Gastrocnemius medialis (tissue), 4 donors: ENCODE measurements at regions not wholly inside any gene's neighbourhood (a gene's known extent, or its start where the extent isn't known, plus 50 kb on each side); places are given as distances from the start of the nearest gene placed in this dataset.
"Not testable (repeated sequence)": the region's sequence is repeated elsewhere in the genome, so short reads cannot be mapped to it uniquely, and the experiment has no call there.

Experiments used
- ATAC-seq, 2 donors: fragments of 150-250 bp; one replicate each; pipeline ENCODE4 v1.9.1; 2016
- DNase-seq, 2 donors: peaks; one replicate each; pipeline ENCODE4 v3.0.0-alpha.2; 2019
- H3K27ac ChIP-seq, 4 donors: fragments of 200-600 bp; sonication (generic); 1 replicate in 1 of 4; 2 replicates in 3 of 4; pipeline ENCODE4 v1.5.1; 2016 to 2018; ENCODE audit warnings: mild to moderate bottlenecking in 2 of 4, moderate library complexity in 1 of 4
- H3K27me3 ChIP-seq, 3 donors: fragments of 200-600 bp; sonication (generic) in 2 of 3; 1 replicate in 1 of 3; 2 replicates in 2 of 3; pipeline versions ENCODE4 v1.5.1 to v1.6.0; 2016 to 2019; ENCODE audit warnings: mild to moderate bottlenecking in 1 of 3, moderate library complexity in 1 of 3
- H3K36me3 ChIP-seq, 2 donors: fragments of 200-600 bp; sonication (generic) in 1 of 2; one replicate each; pipeline ENCODE4 v1.5.1; 2017 to 2018
- H3K4me1 ChIP-seq, 2 donors: fragments of 200-600 bp; sonication (generic) in 1 of 2; one replicate each; pipeline ENCODE4 v1.5.1; 2016 to 2017; ENCODE audit warnings: mild to moderate bottlenecking in 2 of 2
- H3K4me3 ChIP-seq, 4 donors: fragments of 200-600 bp; sonication (generic) in 3 of 4; 1 replicate in 1 of 4; 2 replicates in 3 of 4; pipeline ENCODE4 v1.5.1; 2016 to 2019; ENCODE audit warnings: mild to moderate bottlenecking in 2 of 4
- H3K9me3 ChIP-seq, 3 donors: fragments of 200-600 bp; sonication (generic) in 2 of 3; 1 replicate in 1 of 3; 2 replicates in 2 of 3; pipeline ENCODE4 v1.5.1; 2016 to 2019
- POLR2A ChIP-seq, 2 donors: fragments of 450-650 bp; IDR thresholded peaks; one replicate each; pipeline ENCODE4 v1.6.1; 2017; ENCODE audit warnings: antibody characterized with exemption in 2 of 2, mild to moderate bottlenecking in 2 of 2, moderate library complexity in 2 of 2
- in situ Hi-C, 4 donors: fragments of 200-750 bp; cut with MboI; loops; one replicate each; pipeline versions ENCODE4 v1.15.0 to v1.8.0; 2017; ENCODE audit warnings: low sequenced_read_pairs in 4 of 4
- intact Hi-C: fragments of 100-400 bp; cut with DNase I; formaldehyde crosslinking; loops from one replicate; pipeline ENCODE4 v1.15.1; 2023; ENCODE audit warnings: low total_unique reads
- TF ChIP-seq, protein P1 (sequence below), 5 experiments: fragments of 450-650 bp in 3 of 5; fragments of 200-600 bp in 2 of 5; sonication (generic) in 2 of 5; IDR thresholded peaks in 4 of 5; conservative IDR thresholded peaks in 1 of 5; 1 replicate in 4 of 5; 2 replicates in 1 of 5; pipeline ENCODE4 v1.5.1; 2016 to 2019; ENCODE audit warnings: antibody characterized with exemption in 5 of 5, mild to moderate bottlenecking in 3 of 5, moderate library complexity in 3 of 5

DNA sequence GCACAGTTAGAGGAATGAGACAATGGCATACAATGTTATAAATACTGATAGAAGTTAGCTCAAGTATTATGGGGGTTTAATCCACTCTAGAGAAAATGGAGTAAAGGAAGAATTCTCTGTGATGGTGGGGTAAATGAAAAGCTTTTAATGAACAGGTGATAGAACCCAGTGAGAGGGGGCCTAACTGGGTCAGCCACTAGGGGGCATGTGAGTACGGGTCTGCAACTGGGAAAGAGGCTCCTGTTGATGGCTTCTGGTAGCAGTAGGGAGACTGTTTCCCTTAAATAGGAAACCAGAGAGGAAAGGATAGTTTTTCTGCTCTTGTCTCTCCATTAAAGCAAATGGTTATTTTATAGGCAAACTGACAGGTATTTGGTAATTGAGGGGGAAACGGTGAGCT, 132.8 kb upstream of the GPR101 start:
- Histone ChIP-seq H3K9me3 (no peaks in the 10 kb centered on the region), H3K27me3 (no peaks in the 10 kb centered on the region), H3K27ac (no peak overlapping the region), H3K4me1 (no peaks in the 10 kb centered on the region), H3K4me3 (no peak overlapping the region), H3K36me3 (no peaks in the 10 kb centered on the region)
- in situ Hi-C loops (no loop called here), intact Hi-C loops (no loop called here)
- no peak for ATAC-seq
- DNase-seq, result no peak
- TF ChIP-seq POLR2A (IDR thresholded peaks at IDR 0.05), result no peak
- TF ChIP-seq, protein P1, sequence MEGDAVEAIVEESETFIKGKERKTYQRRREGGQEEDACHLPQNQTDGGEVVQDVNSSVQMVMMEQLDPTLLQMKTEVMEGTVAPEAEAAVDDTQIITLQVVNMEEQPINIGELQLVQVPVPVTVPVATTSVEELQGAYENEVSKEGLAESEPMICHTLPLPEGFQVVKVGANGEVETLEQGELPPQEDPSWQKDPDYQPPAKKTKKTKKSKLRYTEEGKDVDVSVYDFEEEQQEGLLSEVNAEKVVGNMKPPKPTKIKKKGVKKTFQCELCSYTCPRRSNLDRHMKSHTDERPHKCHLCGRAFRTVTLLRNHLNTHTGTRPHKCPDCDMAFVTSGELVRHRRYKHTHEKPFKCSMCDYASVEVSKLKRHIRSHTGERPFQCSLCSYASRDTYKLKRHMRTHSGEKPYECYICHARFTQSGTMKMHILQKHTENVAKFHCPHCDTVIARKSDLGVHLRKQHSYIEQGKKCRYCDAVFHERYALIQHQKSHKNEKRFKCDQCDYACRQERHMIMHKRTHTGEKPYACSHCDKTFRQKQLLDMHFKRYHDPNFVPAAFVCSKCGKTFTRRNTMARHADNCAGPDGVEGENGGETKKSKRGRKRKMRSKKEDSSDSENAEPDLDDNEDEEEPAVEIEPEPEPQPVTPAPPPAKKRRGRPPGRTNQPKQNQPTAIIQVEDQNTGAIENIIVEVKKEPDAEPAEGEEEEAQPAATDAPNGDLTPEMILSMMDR (IDR thresholded peaks at IDR 0.05 in 4 of 5, conservative IDR thresholded peaks at IDR 0.05 in 1 of 5), result no peak

DNA sequence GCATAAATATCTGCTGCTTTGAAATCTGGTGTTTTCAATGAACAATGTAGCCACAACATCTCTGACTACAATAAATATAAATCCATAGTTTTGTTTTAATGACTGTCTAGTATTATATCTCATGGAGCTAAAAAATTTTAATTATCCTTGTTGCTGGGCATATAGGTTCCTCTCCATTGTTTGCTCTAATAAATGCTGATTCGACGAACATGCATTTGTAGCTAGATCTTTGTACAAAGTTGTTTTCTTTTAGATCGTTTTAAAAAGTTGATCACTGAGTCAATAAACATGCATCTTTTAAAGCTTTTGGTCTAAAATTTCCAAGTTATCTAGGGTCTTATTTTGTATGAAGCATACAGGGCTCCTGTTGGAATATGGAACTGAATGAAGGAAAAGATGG, 130.5 kb upstream of the GPR101 start:
- in situ Hi-C loops, result no loop called here
- intact Hi-C loops, result no loop called here
- ATAC-seq (no peak), DNase-seq (no peak)
- H3K27ac ChIP-seq, result no peak overlapping the region
- no peaks in the 10 kb centered on the region for H3K4me1 ChIP-seq
- H3K9me3 ChIP-seq, result no peaks in the 10 kb centered on the region
- H3K27me3 ChIP-seq, result no peaks in the 10 kb centered on the region
- H3K36me3 ChIP-seq, result no peaks in the 10 kb centered on the region
- H3K4me3 ChIP-seq, result no peak overlapping the region
- TF ChIP-seq, protein P1 (IDR thresholded peaks at IDR 0.05 in 4 of 5, conservative IDR thresholded peaks at IDR 0.05 in 1 of 5), result no peak
- TF ChIP-seq POLR2A (IDR thresholded peaks at IDR 0.05), result no peak

DNA sequence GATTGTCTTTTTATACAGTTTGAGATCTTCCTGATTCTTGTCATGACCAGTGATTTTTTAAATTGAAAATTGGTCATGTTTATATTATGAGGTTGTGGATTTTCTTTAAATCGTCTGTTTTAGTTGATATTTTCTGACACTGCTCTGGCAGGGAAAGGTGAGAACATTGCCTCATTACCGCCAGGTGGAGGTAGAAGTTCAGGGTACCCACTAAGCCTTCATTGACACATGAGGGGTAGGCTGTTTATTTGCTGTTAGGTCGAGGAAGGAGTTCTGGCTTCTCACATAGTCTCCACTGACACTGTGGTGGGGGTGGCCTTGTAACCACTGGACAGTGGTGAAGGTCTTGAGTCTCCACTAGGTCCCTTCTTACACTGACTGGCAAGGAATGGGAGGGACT, 117.6 kb upstream of the GPR101 start:
- H3K27ac ChIP-seq, result no peak overlapping the region
- no peaks in the 10 kb centered on the region for H3K36me3 ChIP-seq
- H3K9me3 ChIP-seq, result no peaks in the 10 kb centered on the region
- ATAC-seq (no peak), DNase-seq (no peak)
- no peaks in the 10 kb centered on the region for H3K4me1 ChIP-seq
- H3K4me3 ChIP-seq, result no peak overlapping the region
- TF ChIP-seq, protein P1 (IDR thresholded peaks at IDR 0.05 in 4 of 5, conservative IDR thresholded peaks at IDR 0.05 in 1 of 5), result no peak
- TF ChIP-seq POLR2A (IDR thresholded peaks at IDR 0.05), result no peak
- in situ Hi-C loops, result no loop called here
- H3K27me3 ChIP-seq, result peaks cover 0 to under 1% (median 0%) of the 10 kb centered on the region in 3 donors
- intact Hi-C loops, result no loop called here

DNA sequence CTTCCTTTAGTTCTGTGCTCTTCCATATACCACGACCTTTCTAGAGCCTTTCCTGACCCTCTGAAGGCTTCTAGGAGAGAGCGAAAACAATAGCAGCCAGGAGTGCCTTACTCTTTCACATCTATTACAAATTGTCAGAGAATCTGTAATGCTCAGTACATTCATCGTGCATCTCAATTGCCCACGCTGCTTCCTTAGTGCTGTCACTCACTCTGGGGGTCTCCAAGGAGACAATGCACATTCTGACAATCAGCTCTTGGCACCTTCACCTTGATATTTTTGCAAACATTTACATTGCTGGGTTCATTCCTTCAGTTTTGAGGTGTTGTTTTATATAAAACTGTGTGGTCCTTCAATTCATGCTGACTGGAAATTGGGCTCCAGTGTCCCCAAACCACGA, 110.1 kb upstream of the GPR101 start:
- no peak overlapping the region for H3K4me3 ChIP-seq
- no peaks in the 10 kb centered on the region for H3K36me3 ChIP-seq
- in situ Hi-C loops (no loop called here), intact Hi-C loops (no loop called here)
- no peaks in the 10 kb centered on the region for H3K27me3 ChIP-seq
- H3K9me3 ChIP-seq, result no peaks in the 10 kb centered on the region
- TF ChIP-seq POLR2A (IDR thresholded peaks at IDR 0.05), result no peak
- TF ChIP-seq, protein P1 (IDR thresholded peaks at IDR 0.05 in 4 of 5, conservative IDR thresholded peaks at IDR 0.05 in 1 of 5), result no peak
- H3K4me1 ChIP-seq, result no peaks in the 10 kb centered on the region
- DNase-seq (no peak), ATAC-seq (no peak)
- no peak overlapping the region for H3K27ac ChIP-seq

DNA sequence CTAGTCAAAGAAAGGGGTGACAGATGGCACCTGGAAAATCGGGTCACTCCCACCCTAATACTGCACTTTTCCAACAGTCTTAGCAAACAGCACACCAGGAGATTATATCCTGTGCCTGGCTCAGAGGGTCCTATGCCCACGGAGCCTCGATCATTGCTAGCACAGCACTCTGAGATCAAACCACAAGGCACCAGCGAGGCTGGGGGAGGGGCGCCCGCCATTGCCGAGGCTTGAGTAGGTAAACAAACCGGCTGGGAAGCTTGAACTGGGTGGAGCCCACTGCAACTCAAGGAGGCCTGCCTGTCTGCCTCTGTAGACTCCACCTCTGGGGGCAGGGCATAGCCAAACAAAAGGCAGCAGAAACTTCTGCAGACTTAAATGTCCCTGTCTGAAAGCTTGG, 88.9 kb upstream of the GPR101 start:
- DNase-seq, in situ Hi-C loops, H3K4me1 ChIP-seq, H3K36me3 ChIP-seq, H3K4me3 ChIP-seq, H3K27me3 ChIP-seq, H3K27ac ChIP-seq, H3K9me3 ChIP-seq, ATAC-seq, intact Hi-C loops: not testable (repeated sequence)
